NCI-H2081 treated with DMSO at 0.1 percent for 48 hours (cell line): ENCODE measurements at regions not wholly inside any gene's neighbourhood (a gene's known extent, or its start where the extent isn't known, plus 50 kb on each side); places are given as distances from the start of the nearest gene placed in this dataset.
"Not testable (repeated sequence)": the region's sequence is repeated elsewhere in the genome, so short reads cannot be mapped to it uniquely, and the experiment has no call there.

ENCODE experiments used
- DNase-seq: peaks from one replicate; lab custom pipeline; 2025; lab: John Stamatoyannopoulos, UW

DNA sequence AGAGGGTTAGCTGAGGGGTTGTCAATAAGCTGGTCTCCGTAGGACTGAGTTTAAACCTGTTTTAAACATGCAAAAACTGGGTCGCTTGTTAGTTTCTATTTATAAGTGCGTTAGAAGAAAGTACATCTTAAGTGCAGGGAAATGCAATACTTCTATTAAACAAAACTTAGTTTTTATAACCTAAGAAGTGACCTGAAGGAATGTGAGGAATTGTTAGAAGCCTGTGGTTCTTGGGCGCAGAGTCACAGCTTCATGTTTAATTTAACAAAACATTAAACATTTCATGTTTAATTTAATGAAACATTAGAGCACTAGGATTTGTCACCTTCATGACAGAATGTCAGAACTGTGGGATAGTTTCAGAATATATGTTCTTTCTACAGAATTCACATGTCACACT lies 469.2 kb upstream of the WWC1 start:
- DNase-seq, result no peak

DNA sequence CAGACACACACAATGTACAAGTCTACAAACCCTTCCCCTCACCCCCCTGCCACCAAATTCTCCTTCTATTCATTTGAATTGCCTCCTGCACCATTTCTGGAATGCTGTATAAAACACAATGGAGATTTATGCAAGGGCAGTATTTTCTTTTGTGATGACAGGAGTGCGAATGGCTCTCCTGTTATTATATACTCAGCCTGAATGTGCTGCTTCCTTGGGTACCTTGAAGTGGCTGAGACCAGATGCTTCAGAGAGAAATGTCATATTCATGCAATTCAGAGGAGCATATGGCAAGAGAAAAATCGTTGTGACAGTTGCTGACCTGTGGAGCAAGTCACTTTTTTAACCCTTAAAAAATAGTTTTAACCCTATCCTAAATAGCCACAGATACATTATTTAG lies 468.0 kb upstream of the WWC1 start:
- DNase-seq, result no peak

DNA sequence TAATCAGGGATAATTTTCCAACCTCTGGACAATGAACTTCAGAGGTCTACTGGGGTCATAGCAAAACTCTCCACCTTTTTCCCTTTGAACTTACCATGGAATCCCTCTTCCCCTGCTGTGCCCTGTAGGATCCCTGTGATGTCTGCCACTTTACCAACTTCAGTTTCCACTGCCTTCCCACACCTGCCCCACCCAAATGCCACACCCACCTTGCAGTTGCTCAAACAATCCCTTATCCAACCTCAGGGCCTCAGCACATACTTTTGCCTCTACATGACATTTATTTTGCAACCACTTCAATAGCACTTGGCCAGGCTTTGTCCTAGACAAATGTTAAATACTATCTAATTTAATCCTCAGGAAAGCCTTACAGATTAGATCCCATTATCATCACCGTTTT lies 463.7 kb upstream of the WWC1 start:
- no peak for DNase-seq

DNA sequence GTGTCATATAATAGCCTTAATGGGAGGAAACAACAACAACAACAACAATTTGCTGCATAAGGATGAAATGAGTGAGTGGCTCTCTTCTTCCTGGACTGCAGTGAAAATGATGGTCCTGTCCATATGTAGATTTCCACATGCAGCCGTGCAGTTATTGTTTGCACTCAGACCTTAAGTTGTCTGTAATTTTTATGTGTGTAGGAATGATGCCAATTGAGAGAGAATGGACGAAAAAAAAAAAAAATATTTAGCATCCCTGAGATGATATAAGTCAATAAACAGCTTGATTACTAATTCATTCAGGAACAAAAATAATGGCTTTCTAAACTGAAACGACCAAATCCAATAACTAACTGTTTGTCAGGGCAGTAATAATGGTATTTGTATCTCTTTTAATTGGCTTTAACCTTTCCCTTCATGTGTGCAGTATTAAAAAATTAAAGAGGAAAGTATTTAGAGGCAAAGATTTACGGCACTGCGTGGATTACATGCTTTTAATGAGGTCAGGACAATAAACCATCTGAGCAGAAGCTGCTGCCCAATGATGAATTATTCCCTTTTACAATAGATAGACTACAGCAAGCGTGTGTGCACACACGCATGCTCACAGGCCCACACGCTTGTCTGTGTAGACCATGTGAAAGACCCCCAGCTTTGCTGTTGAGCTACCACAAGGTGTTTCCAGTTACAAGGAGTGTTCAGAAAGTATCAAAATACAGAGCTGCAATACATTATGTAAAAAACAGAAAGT lies 459.5 kb upstream of the WWC1 start:
- DNase-seq, result no peak

DNA sequence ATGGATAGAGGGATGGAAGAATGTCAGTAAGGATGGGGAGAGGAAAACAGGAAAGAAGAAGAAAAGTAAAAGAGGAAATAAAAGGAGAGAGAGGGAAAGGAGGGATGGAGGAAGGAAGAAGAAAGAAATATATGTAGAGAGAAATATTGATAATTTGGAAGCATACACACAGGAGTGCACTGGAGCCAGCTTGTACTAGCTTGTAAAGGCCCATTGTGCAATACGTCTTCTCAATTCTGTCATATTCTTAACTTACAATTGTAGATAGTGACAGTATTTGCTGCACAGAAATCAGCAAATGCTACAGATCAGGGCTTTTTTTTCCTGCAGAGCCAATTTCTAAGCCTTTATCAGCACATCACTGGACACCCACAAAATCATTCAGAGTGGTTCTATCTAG lies 458.8 kb upstream of the WWC1 start:
- no peak for DNase-seq

DNA sequence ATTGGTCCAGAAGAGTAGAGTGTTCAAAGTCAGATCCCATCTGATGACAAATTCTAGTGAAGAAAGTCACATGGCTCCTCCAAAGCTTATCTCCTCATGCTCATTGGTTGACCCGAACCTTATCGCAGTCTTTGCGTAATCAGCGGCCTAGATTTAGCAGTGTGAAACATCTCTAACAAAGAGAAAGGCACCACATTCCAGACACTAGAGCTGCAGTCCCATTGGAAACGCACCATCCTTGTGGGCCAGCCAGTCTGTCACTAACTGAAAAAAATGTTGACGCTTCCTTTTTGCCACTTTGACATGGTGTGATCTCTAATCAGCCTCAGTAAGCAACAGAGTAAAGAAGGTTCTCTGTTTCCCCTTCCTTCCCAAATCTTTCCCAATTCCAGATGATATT lies 458.0 kb upstream of the WWC1 start:
- no peak for DNase-seq

DNA sequence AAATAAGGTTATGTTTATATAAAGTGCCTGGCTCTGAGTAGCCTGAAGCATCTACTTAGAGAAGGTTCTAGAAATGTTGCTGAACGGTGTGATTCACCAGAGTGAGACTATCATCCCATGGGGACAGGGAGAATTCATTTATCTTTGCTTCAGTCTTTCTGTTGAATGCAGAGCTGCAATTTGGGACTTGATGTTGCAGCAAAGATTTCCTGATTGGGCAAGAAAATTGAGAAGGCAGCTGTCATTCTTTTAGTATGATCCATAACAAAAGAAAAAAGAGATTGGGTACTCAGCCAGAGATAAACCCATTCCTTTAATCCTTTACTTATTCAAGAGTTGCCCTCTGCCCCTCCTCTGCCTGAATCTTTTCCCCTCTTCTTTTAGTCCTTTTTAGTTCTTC lies 456.3 kb upstream of the WWC1 start:
- no peak for DNase-seq

DNA sequence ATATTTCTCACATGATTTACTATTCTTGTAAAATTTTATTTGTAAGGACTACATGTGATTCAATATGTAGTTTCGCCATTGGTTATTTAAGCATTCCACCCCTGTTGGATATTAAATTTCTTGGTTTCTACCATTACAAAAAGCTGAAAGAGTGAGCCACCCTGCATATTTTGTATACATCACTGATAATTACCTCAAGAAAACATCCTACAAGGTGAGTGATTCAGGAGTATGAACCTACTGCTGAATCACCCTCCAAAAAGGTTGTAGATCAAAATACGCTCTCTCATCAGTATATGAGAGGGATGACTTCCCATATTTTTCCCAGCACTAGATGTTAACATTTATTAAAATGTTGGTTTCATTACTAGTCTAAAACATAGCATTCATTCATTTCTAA lies 454.3 kb upstream of the WWC1 start:
- DNase-seq, result no peak

DNA sequence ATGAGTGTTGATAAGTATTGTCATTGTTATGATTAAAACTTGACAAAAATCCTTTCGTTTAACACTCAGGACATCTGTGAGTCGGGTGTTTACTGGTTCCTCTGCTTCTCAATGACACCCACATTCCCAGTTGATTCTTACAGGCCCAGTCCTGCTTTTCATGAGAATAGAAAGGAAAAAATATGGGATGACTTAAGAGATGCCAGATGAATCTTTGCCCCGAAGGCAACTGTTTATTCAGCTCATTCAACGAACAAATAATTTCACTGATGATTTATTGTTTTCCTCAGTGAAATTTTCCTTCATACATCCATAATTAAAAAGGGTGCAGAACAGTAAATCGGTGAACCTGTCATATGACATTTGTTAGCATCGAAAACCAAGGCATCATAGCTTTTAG lies 452.4 kb upstream of the WWC1 start:
- no peak for DNase-seq

DNA sequence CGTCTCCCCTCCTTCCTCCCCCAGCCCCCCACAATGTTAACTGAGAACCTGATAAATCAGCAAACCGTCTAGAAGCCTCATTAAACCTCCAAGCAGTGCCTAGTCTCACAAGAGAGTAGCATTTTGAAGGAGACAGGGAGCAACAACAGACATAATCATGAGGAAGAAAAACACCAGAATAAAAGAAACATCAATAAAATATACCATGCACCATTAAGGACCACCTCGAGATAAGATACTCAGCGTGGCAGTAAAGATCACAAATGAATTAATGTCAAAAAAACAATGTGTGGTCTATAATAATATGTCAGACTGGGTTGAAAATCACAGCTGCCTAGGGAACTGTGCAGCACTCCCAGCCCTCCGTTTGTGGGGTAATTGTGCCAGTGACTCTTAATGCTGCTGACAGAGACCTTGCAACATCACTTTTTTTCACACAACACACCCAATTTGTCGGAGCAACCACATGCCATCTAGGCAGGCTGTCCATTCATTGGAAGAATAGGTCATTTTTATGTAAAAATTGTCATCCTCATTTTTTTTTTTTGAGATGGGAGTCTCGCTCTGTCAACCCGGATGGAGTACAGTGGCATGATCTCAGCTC lies 450.8 kb upstream of the WWC1 start:
- DNase-seq, result no peak

DNA sequence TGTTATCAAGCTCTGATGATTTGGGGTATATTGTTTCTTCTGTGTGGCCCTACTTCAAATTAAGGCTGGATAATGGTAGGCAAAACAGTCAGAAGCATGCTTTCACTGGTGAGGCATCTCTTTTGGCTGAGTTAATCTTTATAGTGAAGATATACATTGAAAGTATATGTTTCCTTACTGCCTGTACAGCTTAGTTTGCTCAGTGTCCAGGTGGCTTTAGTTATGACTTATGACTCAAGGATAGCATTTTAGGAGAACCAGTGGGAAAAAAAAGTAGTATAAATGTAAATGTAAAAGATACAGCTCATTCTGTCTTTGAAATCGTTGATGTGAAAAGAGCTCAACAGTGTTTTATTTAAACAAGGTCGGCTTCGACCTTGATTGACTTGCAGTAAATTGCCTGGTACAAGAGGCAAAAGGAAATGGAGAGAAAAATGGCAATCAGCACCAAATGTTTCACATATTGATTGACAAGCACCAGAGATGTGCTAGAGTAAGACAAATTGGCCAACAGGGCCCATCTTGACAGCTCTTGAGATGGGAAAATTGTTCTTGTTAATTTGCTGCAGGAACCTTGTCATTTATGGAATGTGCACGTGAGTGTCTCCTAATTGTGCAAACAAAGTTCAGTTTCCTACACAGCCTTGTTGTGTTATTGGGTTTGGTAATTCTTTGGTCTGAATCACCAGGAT lies 447.4 kb upstream of the WWC1 start:
- no peak for DNase-seq

DNA sequence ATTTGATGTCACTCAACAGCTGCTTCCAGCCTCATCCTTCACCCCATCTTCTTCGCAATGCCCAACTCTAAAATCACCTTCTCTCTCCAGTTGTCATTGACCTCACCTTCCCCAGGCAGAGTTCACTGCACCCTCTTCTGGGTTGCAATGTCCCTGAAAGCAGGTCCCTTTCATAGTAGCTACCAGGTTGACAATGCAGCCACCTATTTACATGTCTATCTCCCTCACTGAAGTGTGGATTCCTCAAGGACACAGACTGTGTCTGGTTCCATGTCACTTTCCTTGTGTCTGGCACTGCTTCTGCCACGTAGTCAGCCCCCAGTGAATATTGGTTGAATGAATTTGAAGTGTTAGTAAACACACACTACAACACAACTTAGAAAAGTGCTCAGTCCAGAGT lies 445.5 kb upstream of the WWC1 start:
- DNase-seq, result no peak

DNA sequence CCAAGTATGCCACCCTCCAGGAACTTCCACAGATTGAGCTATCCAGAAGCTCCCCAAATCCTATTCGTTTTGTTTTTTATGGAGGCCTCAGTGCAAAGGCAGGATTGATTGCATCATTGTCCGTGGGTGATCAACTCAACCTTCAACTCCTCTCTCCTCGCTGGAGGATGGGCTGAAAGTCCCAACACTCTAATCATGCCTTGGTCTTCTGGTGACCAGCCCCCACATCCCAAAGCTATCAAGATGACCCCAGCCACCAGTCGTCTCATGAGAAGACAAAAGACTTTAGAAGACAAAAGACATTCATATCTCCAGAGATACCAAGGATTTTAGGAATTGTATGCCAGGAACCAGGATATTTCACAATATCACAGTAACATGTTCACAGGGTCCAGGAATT lies 441.6 kb upstream of the WWC1 start:
- no peak for DNase-seq

DNA sequence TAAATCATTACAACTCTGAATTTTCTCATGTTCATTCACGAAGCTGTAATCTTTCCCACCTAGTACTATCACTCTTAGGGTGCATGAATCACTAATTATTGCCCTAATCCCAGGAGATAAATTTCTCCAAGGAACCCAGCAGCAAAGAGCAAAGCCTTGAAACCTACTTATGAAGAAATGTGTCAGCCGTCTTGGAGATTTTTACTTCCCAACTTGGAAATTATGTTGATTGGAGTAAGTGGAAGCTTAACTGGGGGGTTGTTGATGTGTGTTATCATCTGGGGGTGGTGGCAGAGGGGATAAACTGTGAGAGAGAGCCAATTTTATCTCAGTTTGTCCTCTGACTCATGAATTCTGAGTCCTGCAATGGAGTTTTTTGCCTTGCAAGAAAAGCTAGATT lies 440.5 kb upstream of the WWC1 start:
- no peak for DNase-seq

DNA sequence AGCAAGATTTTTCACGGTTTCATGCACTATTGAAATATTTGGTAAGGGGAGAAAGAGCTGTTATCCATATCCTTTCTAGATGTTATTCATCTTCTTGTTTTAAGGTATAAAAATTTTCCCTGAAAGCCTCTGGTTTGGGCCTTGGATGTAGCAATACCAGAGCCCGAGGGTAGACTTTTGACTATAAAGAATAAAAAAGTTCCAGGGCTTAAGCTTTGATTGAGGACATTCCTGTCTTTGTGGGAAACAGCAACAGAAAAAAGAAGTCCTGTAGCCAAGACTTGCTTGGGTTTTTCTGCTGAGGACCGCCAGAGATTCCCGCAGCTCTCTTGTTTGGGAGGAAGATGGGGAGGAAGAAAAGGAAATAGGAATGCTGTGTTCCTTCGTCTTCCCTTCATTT lies 440.0 kb upstream of the WWC1 start:
- DNase-seq, result no peak

DNA sequence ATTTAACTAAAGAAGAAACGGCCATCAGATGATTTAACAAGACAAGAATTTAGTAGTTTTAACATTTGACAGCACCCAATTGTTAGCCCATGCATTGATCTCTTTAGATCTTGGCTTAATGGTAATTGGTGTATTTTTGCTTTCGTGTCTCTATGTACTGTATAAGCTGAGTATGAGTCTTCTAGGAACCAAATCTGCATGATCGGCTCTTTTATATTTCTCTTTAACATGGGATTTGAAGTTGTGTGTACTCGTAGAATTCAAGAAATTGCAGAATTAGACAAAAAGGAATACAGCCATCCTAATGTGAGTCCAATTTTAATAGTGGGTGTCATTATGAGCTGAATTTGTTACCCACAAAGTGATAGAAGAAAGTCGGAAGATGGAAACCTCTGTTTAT lies 438.9 kb upstream of the WWC1 start:
- DNase-seq, result no peak

DNA sequence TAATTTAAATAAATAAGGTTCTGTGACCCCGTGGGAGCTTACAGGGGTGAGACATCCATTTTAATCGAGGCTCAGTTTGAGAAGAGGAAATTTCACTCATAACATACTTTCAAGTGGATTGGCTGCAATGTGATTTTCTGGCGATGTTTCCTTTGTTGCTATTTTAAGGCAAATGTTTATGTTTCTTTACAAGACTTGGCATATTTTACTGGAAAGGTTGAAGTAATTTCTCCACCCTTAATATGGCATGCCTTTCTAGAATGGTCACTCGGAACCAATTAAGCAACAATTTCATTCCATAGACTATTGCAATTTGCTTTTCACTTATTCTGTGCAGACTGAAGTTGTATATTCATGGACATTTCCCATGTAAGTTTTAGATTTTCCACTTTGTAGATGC lies 438.0 kb upstream of the WWC1 start:
- DNase-seq, result no peak

DNA sequence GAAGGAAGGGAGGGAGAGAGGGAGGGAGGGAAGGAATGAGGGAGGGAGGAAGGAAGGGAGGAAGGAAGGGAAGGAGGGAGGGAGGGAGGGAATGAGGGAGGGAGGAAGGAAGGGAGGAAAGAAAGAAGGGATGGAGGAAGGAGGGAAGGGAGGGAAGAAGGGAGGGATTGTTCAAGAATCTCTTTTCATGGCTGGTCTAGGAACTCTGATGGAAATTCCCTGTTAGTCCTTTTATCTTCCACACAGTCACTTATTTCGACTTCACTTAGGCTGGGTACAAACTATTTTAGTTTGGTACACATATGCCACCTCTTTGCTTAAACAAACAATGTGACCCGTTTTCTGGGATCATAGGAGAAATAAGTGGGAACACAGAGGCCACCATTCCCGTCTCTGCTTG lies 435.6 kb upstream of the WWC1 start:
- DNase-seq, result no peak

DNA sequence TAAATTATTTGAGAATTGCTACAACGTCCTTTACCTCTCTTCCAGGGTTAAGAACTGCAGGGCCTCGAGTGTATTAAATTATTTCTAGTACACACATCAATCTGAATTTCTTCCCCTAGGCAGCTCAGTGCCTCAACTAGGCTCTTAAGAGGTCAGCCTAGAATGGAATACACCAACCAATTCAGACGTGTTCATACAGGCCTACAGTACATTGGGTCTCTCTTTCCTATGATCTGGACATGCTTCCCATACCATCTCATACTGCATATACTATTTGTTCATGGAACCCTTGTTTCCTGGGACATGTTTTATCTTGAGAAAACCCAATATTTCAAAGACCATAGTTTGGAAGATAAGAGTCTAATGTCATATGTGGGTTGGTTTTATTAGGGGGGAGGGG lies 434.1 kb upstream of the WWC1 start:
- DNase-seq, result no peak

DNA sequence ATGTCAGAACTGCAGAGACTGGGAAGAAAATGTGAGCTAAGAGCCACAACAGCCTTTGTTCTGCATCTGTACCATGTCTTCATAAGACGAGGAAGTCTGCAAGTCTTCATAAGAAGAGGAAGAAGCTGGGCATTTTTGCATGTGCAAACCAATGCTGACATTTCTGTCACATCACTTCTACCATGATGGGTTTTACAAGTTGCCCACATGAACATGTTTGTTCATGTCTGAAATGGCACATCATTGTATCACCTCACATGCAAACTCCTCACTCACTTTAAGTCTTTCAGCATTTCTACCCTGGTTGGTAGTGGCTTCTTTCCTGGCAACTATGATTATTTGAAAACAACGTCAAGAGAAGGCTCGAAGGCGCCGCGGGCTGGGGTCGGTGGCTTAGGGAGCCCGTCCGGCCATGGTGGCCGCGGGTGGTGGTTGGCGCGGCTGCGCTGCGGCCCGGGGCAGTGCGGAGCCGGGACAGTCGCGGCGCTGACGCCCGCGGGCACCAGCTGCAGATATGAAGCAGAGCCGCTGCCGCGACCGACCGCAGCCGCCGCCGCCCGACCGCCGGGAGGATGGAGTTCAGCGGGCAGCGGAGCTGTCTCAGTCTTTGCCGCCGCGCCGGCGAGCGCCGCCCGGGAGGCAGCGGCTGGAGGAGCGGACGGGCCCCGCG lies 433.1 kb upstream of the WWC1 start:
- DNase-seq, result not testable (repeated sequence)

DNA sequence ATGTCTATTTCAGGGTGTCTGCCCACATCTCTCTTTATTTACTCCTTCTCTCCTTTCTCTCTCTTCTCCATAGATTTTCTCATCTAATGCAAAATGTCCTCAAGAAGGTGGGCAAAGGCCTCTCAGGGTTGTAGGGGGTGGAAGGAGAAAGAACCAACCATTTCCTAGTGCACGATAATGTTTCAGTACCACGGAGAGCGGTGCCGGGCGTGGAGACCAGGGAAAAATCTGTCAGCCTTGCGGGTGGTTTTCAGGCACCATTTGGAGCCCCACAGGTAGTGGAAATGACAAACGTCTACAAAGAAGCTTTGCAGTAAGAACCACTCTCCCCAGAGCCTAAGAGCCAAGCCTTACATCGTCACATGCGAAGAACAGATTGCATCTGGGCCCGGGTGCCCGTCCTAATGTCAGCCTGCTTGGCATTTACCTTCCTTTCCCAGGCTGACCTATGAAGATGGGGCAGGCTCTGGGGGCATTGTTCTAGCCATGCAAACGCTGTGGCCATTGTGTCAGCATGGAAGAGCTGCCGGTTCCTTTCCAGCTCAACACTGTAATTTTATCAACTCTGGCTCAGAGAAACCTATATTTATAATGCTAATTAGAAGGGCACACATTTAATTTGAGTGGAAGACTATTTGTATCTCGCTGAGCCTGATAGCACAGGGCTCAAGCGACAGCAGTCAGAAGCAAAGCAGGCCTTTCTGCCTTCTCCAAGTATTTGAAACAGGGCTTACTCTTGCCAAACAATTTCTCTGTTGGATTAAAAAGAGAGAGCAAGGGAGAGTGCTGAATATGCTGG lies 430.1 kb upstream of the WWC1 start:
- DNase-seq, result peak; percentile 26

DNA sequence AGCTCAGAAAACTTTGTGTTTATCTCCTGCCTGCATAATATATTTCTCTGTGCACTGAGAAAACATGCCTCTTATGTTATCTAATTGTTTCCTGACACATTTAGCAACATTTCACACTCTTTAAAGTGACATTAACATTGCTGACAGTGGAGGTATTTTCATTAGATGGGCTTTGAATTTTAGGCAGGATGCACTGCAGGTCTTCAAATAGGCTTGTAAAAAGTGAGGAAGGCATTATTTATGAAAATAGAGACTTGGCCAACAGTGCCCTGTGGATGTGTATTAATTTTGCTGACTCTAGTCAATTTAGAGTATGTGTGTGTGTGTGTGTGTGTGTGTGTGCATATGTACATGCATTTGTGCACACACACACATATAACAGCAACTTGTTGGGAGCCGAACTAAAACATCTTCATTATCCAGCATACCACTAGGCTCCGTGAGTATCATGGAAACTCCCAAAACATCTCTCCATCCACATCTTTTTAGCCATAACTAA lies 429.5 kb upstream of the WWC1 start:
- no peak for DNase-seq
